Ovary (tissue), 3 donors: ENCODE measurements at regions not wholly inside any gene's neighbourhood (a gene's known extent, or its start where the extent isn't known, plus 50 kb on each side); places are given as distances from the start of the nearest gene placed in this dataset.

Experiments
- CTCF ChIP-seq, 3 donors: fragments of 450-650 bp in 2 of 3; fragments of 200-600 bp in 1 of 3; IDR thresholded peaks; one replicate each; pipeline versions ENCODE4 v1.5.1 to v1.8.0; 2016 to 2022; ENCODE audit warnings: antibody characterized with exemption in 3 of 3, mild to moderate bottlenecking in 1 of 3
- EP300 ChIP-seq: sonication (generic); formaldehyde crosslinking; IDR thresholded peaks from one replicate; pipeline ENCODE4 v1.6.1; 2017; ENCODE audit warnings: antibody characterized with exemption
- POLR2A ChIP-seq: fragments of 450-650 bp; IDR thresholded peaks from one replicate; pipeline ENCODE4 v1.6.1; 2017; ENCODE audit warnings: antibody characterized with exemption, mild to moderate bottlenecking, moderate library complexity
- donor health status: DM: no; HTN: no; CAD: no.

GRCh38 chr5:56737002-56737621 is 78.2 kb upstream of the MAP3K1 start:
- TF ChIP-seq EP300 (no peak), POLR2A (no peak), CTCF (IDR thresholded peaks at IDR 0.05) (no peak)
